IMR-90 (cell line): ENCODE measurements at regions not wholly inside any gene's neighbourhood (a gene's known extent, or its start where the extent isn't known, plus 50 kb on each side); places are given as distances from the start of the nearest gene placed in this dataset.

ENCODE experiments used
- ATAC-seq: fragments of 200-7000 bp; cut with Tn5 transposase; 2 replicates; pipeline ENCODE4 v1.9.1; 2020; ENCODE audit warnings: low read depth, mild to moderate bottlenecking, moderate library complexity
- BruUV-seq: library from RNA; stranded (reverse); fragments of 400-500 nt; replicated peaks from 2 replicates; lab custom pipeline; 2021; lab: Mats Ljungman, UMichigan
- CTCF ChIA-PET: fragments of 300-600 bp; formaldehyde crosslinking; extraction: SDS; loops from one replicate; lab custom pipeline; 2021; ENCODE audit warnings: antibody characterized with exemption; lab: Yijun Ruan, JAX
- POLR2A ChIA-PET: fragments of 300-600 bp; sonication (Branson Sonifier 250); formaldehyde crosslinking; loops from one replicate; lab custom pipeline; 2022; ENCODE audit warnings: antibody characterized with exemption; ENCODE audit not compliant: unreplicated experiment; lab: Charles Lee
- DNase-seq: peaks from one replicate; pipeline ENCODE4 v3.0.0; 2013
- H2AFZ ChIP-seq: replicated peaks from 2 replicates; pipeline ENCODE3; 2013; ENCODE audit warnings: low read length, mild to moderate bottlenecking; ENCODE audit not compliant: poor library complexity
- H2AK5ac ChIP-seq: 2 replicates; pipeline ENCODE4 v1.6.1; 2013; ENCODE audit warnings: low read depth, low read length, inconsistent platforms
- H2AK9ac ChIP-seq: replicated peaks from 2 replicates; pipeline ENCODE3; 2013; ENCODE audit warnings: mild to moderate bottlenecking, low read depth, low read length, moderate library complexity; ENCODE audit not compliant: poor library complexity
- H2BK120ac ChIP-seq: 2 replicates; pipeline ENCODE4 v1.6.1; 2013; ENCODE audit warnings: low read depth, low read length, inconsistent platforms
- H2BK15ac ChIP-seq: 3 replicates; pipeline ENCODE4 v1.6.1; 2013; ENCODE audit warnings: low read depth, low read length, inconsistent platforms
- H2BK20ac ChIP-seq: 2 replicates; pipeline ENCODE4 v1.6.1; 2013; ENCODE audit warnings: low read depth, mild to moderate bottlenecking, inconsistent platforms, low read length, moderate library complexity
- H2BK5ac ChIP-seq: 2 replicates; pipeline ENCODE4 v1.6.1; 2013; ENCODE audit warnings: mild to moderate bottlenecking, low read depth, low read length, inconsistent platforms; ENCODE audit not compliant: poor library complexity, severe bottlenecking
- H3K14ac ChIP-seq: replicated peaks from 2 replicates; pipeline ENCODE4 v1.6.1; 2013; ENCODE audit warnings: low read depth, low read length, inconsistent platforms
- H3K18ac ChIP-seq: 2 replicates; pipeline ENCODE4 v1.6.1; 2013; ENCODE audit warnings: low read depth, low read length, control low read depth
- H3K23ac ChIP-seq: 2 replicates; pipeline ENCODE4 v1.6.1; 2013; ENCODE audit warnings: low read depth, low read length, inconsistent platforms
- H3K27ac ChIP-seq: 2 replicates; pipeline ENCODE4 v1.5.1; 2013; ENCODE audit warnings: mild to moderate bottlenecking, control low read depth, low read length; ENCODE audit not compliant: insufficient read depth
- H3K27me3 ChIP-seq: 2 replicates; pipeline ENCODE4 v1.6.1; 2013; ENCODE audit warnings: low read length; ENCODE audit not compliant: control insufficient read depth, insufficient read depth
- H3K36me3 ChIP-seq: 2 replicates; pipeline ENCODE4 v1.6.1; 2013; ENCODE audit warnings: low read length, mixed read lengths; ENCODE audit not compliant: control insufficient read depth, insufficient read depth
- H3K4ac ChIP-seq: 2 replicates; pipeline ENCODE4 v1.6.1; 2013; ENCODE audit warnings: low read depth, low read length, inconsistent platforms
- H3K4me1 ChIP-seq: 2 replicates; pipeline ENCODE4 v1.6.1; 2013; ENCODE audit warnings: low read length, mixed read lengths; ENCODE audit not compliant: control insufficient read depth, insufficient read depth
- H3K4me2 ChIP-seq: 2 replicates; pipeline ENCODE4 v1.6.1; 2013; ENCODE audit warnings: low read depth, mild to moderate bottlenecking, control low read depth, low read length, moderate library complexity
- H3K4me3 ChIP-seq: 2 replicates; pipeline ENCODE4 v1.5.1; 2013; ENCODE audit warnings: low read depth, mild to moderate bottlenecking, control low read depth, low read length, moderate library complexity; ENCODE audit not compliant: insufficient read depth
- H3K56ac ChIP-seq: 2 replicates; pipeline ENCODE4 v1.6.1; 2013; ENCODE audit warnings: low read length, inconsistent platforms; ENCODE audit not compliant: insufficient read depth; ENCODE audit errors: extremely low read depth
- H3K79me1 ChIP-seq, 2 experiments: 2 replicates each; pipeline ENCODE4 v1.6.1; 2013; ENCODE audit warnings: low read length in 2 of 2, inconsistent platforms in 1 of 2, low read depth in 1 of 2
- H3K9ac ChIP-seq: 2 replicates; pipeline ENCODE4 v1.6.1; 2013; ENCODE audit warnings: low read depth, low read length, control low read depth
- H3K9me1 ChIP-seq: 2 replicates; pipeline ENCODE4 v1.6.1; 2013; ENCODE audit warnings: low read length, inconsistent platforms; ENCODE audit not compliant: insufficient read depth
- H3K9me3 ChIP-seq: 2 replicates; pipeline ENCODE4 v1.6.1; 2013; ENCODE audit warnings: low read length; ENCODE audit not compliant: control insufficient read depth, insufficient read depth
- H4K20me1 ChIP-seq: 2 replicates; pipeline ENCODE4 v1.6.1; 2013; ENCODE audit warnings: low read length, inconsistent platforms; ENCODE audit not compliant: insufficient read depth
- H4K5ac ChIP-seq: 2 replicates; pipeline ENCODE4 v1.6.1; 2013; ENCODE audit warnings: mild to moderate bottlenecking, low read depth, low read length, control low read depth
- H4K8ac ChIP-seq, 2 experiments: 2 replicates each; pipeline ENCODE4 v1.6.1; 2013; ENCODE audit warnings: low read depth in 2 of 2, low read length in 2 of 2, control low read depth in 1 of 2, inconsistent platforms in 1 of 2
- H4K91ac ChIP-seq: 2 replicates; pipeline ENCODE4 v1.6.1; 2013; ENCODE audit warnings: low read depth, low read length, inconsistent platforms; ENCODE audit not compliant: insufficient read depth
- BHLHE40 ChIP-seq: fragments of 150-350 bp; IDR thresholded peaks from 2 replicates; pipeline ENCODE4 v1.6.1; 2016; ENCODE audit warnings: mild to moderate bottlenecking, low read depth, low read length
- CEBPB ChIP-seq: IDR thresholded peaks from 2 replicates; pipeline ENCODE4 v1.6.1; 2012; ENCODE audit warnings: low read depth, low read length, improper control_type of control experiment
- CHD1 ChIP-seq: IDR thresholded peaks from 2 replicates; pipeline ENCODE4 v1.6.1; 2012; ENCODE audit warnings: low read depth, low read length, improper control_type of control experiment
- FOS ChIP-seq: fragments of 150-350 bp; IDR thresholded peaks from 2 replicates; pipeline ENCODE4 v1.6.1; 2016; ENCODE audit warnings: low read depth, low read length
- MAFK ChIP-seq: IDR thresholded peaks from 2 replicates; pipeline ENCODE4 v1.6.1; 2012; ENCODE audit warnings: low read depth, low read length, improper control_type of control experiment
- MAZ ChIP-seq: IDR thresholded peaks from 2 replicates; pipeline ENCODE4 v1.6.1; 2012; ENCODE audit warnings: low read depth, mild to moderate bottlenecking, low read length, improper control_type of control experiment, moderate library complexity, borderline replicate concordance
- MXI1 ChIP-seq: IDR thresholded peaks from 2 replicates; pipeline ENCODE4 v1.6.1; 2012; ENCODE audit warnings: low read depth, mild to moderate bottlenecking, low read length, moderate library complexity, borderline replicate concordance
- NFE2L2 ChIP-seq: fragments of 150-350 bp; IDR thresholded peaks from 2 replicates; pipeline ENCODE4 v1.6.1; 2016; ENCODE audit warnings: low read depth, mild to moderate bottlenecking, low read length
- POLR2A ChIP-seq: IDR thresholded peaks from 2 replicates; pipeline ENCODE4 v1.6.1; 2012; ENCODE audit warnings: mild to moderate bottlenecking, low read depth, low read length
- RAD21 ChIP-seq: IDR thresholded peaks from 2 replicates; pipeline ENCODE4 v1.6.1; 2012; ENCODE audit warnings: low read length, improper control_type of control experiment
- RCOR1 ChIP-seq: IDR thresholded peaks from 2 replicates; pipeline ENCODE4 v1.6.1; 2012; ENCODE audit warnings: mild to moderate bottlenecking, low read length, improper control_type of control experiment; ENCODE audit not compliant: insufficient replicate concordance
- RFX5 ChIP-seq: IDR thresholded peaks from 2 replicates; pipeline ENCODE4 v1.8.0; 2012; ENCODE audit warnings: low read depth, mild to moderate bottlenecking, low read length, moderate library complexity
- SMC3 ChIP-seq: fragments of 150-350 bp; IDR thresholded peaks from 2 replicates; pipeline ENCODE4 v1.6.1; 2016; ENCODE audit warnings: low read depth, mild to moderate bottlenecking, antibody characterized with exemption, low read length, moderate library complexity
- WGBS, 2 experiments: methylation state at CpG; one replicate each; pipeline versions ENCODE4 v1.1.5 to v1.1.7; 2013; ENCODE audit warnings: missing lambda C conversion rate in 2 of 2; ENCODE audit not compliant: insufficient read length in 1 of 2; ENCODE audit errors: extremely low coverage in 2 of 2; 5-methylcytosine and 5-hydroxymethylcytosine counted together
- dilution Hi-C: fragments of 300-500 bp; cut with HindIII; formaldehyde crosslinking; loops from one replicate; pipeline ENCODE4 v1.14.3; 2018; ENCODE audit warnings: low sequenced_read_pairs; ENCODE audit not compliant: unreplicated experiment
- in situ Hi-C: fragments of 300-500 bp; cut with MboI; formaldehyde crosslinking; loops from 3 replicates; pipeline ENCODE4 v1.14.3; 2019; ENCODE audit warnings: low sequenced_read_pairs, inconsistent platforms, mixed read lengths
- intact Hi-C: fragments of 100-400 bp; cut with micrococcal nuclease; formaldehyde crosslinking; loops from 2 replicates; pipeline ENCODE4 v1.10.0; 2022
- TF ChIP-seq, protein P1 (sequence below): conservative IDR thresholded peaks from 2 replicates; pipeline ENCODE4 v1.5.1; 2012; ENCODE audit warnings: mild to moderate bottlenecking, low read depth, low read length, improper control_type of control experiment
- TF ChIP-seq, protein P2 (sequence below): fragments of 150-350 bp; IDR thresholded peaks from 2 replicates; pipeline ENCODE4 v1.6.1; 2017; ENCODE audit warnings: mild to moderate bottlenecking, antibody characterized with exemption, low read length, low read depth
- TF ChIP-seq, protein P3 (sequence below): fragments of 150-350 bp; IDR thresholded peaks from 2 replicates; pipeline ENCODE4 v1.6.1; 2016; ENCODE audit warnings: low read depth, mild to moderate bottlenecking, low read length, moderate library complexity, borderline replicate concordance

DNA sequence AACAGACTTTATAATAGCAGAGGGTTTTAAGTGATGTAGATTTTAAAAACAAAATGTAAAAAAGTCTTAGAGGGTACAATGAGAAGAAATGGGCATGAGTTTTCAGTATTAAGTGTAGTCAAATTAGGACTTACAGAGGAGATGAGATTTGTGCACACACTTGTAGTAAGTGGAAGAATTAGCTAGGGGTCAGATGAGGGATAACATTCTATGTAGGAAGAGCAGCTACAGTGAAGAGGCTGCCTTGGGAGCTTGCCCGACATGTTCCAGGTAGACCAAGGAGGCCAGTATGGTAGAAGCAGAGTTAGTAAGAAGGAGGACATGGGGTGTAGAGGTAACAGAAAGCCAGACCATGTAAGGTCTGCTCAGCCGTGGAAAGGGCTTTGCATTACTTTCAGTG lies 189.2 kb upstream of the DSEL start:
- no peak overlapping the region; the same call in 2 of the 3 replicates for H2BK15ac ChIP-seq
- WGBS, 2 experiments, result no CpG with 5 or more reads among the region's 2 CpGs
- H4K20me1 ChIP-seq, result no peaks in the 10 kb centered on the region
- no peak overlapping the region for H3K4me3 ChIP-seq
- H3K9me1 ChIP-seq, result no peaks in the 10 kb centered on the region
- intact Hi-C loops (no loop called here), dilution Hi-C loops (no loop called here), in situ Hi-C loops (no loop called here)
- no peak overlapping the region for H2BK20ac ChIP-seq
- no peak overlapping the region for H3K4ac ChIP-seq
- H2AK9ac ChIP-seq, result no peak overlapping the region
- no peaks in the 10 kb centered on the region for H3K36me3 ChIP-seq
- H3K14ac ChIP-seq, result no peak overlapping the region; the same call in 1 of the 2 replicates
- no peak overlapping the region for H2AK5ac ChIP-seq
- H2BK120ac ChIP-seq, result no peak overlapping the region
- TF ChIP-seq, protein P1, sequence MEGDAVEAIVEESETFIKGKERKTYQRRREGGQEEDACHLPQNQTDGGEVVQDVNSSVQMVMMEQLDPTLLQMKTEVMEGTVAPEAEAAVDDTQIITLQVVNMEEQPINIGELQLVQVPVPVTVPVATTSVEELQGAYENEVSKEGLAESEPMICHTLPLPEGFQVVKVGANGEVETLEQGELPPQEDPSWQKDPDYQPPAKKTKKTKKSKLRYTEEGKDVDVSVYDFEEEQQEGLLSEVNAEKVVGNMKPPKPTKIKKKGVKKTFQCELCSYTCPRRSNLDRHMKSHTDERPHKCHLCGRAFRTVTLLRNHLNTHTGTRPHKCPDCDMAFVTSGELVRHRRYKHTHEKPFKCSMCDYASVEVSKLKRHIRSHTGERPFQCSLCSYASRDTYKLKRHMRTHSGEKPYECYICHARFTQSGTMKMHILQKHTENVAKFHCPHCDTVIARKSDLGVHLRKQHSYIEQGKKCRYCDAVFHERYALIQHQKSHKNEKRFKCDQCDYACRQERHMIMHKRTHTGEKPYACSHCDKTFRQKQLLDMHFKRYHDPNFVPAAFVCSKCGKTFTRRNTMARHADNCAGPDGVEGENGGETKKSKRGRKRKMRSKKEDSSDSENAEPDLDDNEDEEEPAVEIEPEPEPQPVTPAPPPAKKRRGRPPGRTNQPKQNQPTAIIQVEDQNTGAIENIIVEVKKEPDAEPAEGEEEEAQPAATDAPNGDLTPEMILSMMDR, result no peak
- TF ChIP-seq MAFK (no peak), POLR2A (no peak), RAD21 (no peak), CEBPB (no peak), MXI1 (no peak), MAZ (no peak), SMC3 (no peak), NFE2L2 (no peak), CHD1 (no peak), RFX5 (no peak), BHLHE40 (no peak), RCOR1 (no peak), FOS (no peak)
- TF ChIP-seq, protein P2, sequence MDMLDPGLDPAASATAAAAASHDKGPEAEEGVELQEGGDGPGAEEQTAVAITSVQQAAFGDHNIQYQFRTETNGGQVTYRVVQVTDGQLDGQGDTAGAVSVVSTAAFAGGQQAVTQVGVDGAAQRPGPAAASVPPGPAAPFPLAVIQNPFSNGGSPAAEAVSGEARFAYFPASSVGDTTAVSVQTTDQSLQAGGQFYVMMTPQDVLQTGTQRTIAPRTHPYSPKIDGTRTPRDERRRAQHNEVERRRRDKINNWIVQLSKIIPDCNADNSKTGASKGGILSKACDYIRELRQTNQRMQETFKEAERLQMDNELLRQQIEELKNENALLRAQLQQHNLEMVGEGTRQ, result no peak
- TF ChIP-seq, protein P3, sequence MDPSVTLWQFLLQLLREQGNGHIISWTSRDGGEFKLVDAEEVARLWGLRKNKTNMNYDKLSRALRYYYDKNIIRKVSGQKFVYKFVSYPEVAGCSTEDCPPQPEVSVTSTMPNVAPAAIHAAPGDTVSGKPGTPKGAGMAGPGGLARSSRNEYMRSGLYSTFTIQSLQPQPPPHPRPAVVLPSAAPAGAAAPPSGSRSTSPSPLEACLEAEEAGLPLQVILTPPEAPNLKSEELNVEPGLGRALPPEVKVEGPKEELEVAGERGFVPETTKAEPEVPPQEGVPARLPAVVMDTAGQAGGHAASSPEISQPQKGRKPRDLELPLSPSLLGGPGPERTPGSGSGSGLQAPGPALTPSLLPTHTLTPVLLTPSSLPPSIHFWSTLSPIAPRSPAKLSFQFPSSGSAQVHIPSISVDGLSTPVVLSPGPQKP, result no peak
- peak overlapping the region; percentile 16 for H2AFZ ChIP-seq
- H3K9me3 ChIP-seq, result no peaks in the 10 kb centered on the region
- no peak overlapping the region for H3K56ac ChIP-seq
- no peak overlapping the region for H3K4me2 ChIP-seq
- H4K91ac ChIP-seq, result no peak overlapping the region
- no peak overlapping the region for H2BK5ac ChIP-seq
- DNase-seq (no peak), ATAC-seq (no peak)
- no peaks in the 10 kb centered on the region for H3K4me1 ChIP-seq
- H3K27ac ChIP-seq, result no peak overlapping the region
- no peaks in the 10 kb centered on the region for H3K27me3 ChIP-seq
- ChIA-PET POLR2A (interaction anchor here (0.9 kb wide), 1 partner anchor 189 kb away, joined by 3 read pairs; the partner anchor contains the start of gene DSEL), CTCF (no interaction called here)
- no TSS peak for BruUV-seq
- H4K8ac ChIP-seq, result 0 out of 4 replicates have a peak overlapping the region, but pooled peaks of 1 of the 2 experiments have one; percentile 19
- H3K23ac ChIP-seq, result no peak overlapping the region
- H3K79me1 ChIP-seq, result no peaks in the 10 kb centered on the region
- no peak overlapping the region; the same call in 1 of the 2 replicates for H3K18ac ChIP-seq
- H3K9ac ChIP-seq, result no peak overlapping the region
- H4K5ac ChIP-seq, result no peak overlapping the region
